NCI-H226 (cell line): ENCODE measurements at regions not wholly inside any gene's neighbourhood (a gene's known extent, or its start where the extent isn't known, plus 50 kb on each side); places are given as distances from the start of the nearest gene placed in this dataset.

Source experiments
- DNase-seq: peaks from one replicate; pipeline ENCODE4 v3.0.0-alpha.2; 2015

- no peak for DNase-seq
These were observed 627.1 kb upstream of the WWC1 start for GRCh38 chr5:167664222-167664804.

GRCh38 chr5:167665841-167666375 is 625.5 kb upstream of the WWC1 start:
- no peak for DNase-seq

- no peak for DNase-seq
These were observed 620.3 kb upstream of the WWC1 start for GRCh38 chr5:167671176-167671575.

DNA sequence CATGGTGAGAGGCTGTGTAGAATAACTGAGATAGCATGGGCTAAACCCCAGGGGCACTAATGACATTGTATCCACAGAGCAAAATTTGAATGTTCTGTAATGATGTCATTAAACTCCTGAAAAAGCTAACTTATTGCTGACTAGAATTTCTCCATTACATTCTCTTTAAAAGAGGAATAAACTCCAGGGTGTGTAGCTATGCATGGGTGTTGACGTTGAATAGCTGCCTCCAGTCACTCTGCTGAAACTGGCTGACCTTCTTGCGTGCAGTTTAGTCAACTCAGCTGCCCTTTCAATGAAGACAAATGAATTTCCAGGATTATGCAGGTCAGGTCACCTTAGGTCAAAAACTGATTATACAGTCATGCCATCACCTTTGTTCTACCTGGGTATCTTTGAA is 617.5 kb upstream of the WWC1 start:
- no peak for DNase-seq

GRCh38 chr5:167678481-167678880 is 613.0 kb upstream of the WWC1 start:
- DNase-seq: no peak

- DNase-seq: peak; percentile 47
These were observed 607.2 kb upstream of the WWC1 start for GRCh38 chr5:167684251-167684650.

GRCh38 chr5:167688341-167689130 is 602.9 kb upstream of the WWC1 start:
- DNase-seq: no peak

GRCh38 chr5:167694325-167695147 is 596.9 kb upstream of the WWC1 start:
- no peak for DNase-seq

GRCh38 chr5:167696558-167697314 is 594.7 kb upstream of the WWC1 start:
- DNase-seq: no peak

GRCh38 chr5:167699432-167699831 is 592.0 kb upstream of the WWC1 start:
- peak; percentile 99 for DNase-seq

GRCh38 chr5:167701051-167701450 is 590.4 kb upstream of the WWC1 start:
- DNase-seq: no peak

- no peak for DNase-seq
These were observed 589.4 kb upstream of the WWC1 start for GRCh38 chr5:167702014-167702413.

GRCh38 chr5:167708449-167708848 is 583.0 kb upstream of the WWC1 start:
- peak; percentile 35 for DNase-seq

DNA sequence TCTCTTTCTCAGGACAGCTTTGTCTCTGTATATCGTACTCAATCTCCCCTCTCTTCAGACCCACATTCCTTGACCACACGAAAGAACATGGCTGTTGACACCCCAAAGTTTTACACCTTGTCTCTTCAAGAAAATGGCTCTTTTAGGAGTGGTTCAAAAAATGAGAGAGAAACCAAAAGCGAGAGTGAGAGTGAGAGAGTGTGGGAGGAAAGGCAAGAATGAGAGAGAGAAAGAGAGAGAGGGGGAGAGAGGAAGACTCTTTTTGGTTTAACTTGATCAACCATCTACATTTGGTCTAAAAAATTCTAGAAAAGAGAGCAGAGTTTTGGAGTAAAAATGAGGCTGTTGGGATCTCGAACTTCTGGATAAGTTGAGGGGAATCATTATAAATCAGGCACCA is 581.8 kb upstream of the WWC1 start:
- DNase-seq: no peak

DNA sequence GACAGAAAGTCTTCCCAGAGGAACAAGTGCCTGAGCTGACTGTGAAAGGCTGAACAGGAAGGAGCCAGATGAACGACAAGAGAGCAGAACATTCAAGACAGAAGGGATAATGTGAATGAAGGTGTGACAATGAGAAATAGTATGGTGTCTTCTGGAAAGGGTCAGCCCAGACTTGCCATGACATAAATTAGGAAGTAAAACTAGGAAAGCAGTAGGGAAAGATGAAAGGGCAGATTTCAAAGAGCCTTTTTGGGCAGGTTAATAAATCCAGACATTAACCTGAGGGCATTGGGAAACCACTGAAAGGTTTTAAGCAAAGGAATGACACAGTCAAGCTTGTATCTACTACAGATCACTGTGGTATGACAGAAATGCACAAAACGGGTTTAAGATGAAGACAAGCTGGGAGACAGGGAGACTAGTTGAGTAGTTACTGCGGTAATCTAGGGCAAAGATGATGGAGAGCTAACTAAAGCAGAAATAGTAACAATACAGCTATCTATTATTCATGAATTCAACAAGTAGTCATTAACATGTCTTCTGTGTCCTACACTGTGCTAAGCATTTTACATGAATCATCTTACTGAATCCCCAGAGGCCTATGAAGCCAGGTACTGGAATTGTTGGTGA is 580.9 kb upstream of the WWC1 start:
- no peak for DNase-seq

- DNase-seq: no peak
These were observed 578.4 kb upstream of the WWC1 start for GRCh38 chr5:167712986-167713585.

DNA sequence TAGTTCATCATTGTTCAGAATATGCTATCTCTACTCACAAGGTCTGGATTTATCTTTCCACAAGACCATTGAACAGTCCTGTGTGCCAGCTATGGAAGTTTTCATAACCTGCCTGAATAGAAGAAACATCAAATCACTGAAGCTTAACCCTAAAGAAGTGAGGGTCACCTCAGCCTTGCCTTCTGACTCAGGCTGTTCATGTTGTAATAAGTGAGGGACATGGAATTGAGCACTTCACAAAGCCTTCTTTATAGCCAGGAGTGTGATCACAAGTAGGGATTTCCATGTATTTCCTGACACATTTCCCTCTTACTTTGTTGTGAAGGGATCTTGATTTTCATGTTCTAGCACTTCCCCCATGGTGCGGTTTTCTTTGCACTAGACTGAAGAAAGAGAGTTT is 577.5 kb upstream of the WWC1 start:
- no peak for DNase-seq

- no peak for DNase-seq
These were observed 575.2 kb upstream of the WWC1 start for GRCh38 chr5:167716126-167716775.

- DNase-seq: no peak
These were observed 571.2 kb upstream of the WWC1 start for GRCh38 chr5:167720259-167720658.

- DNase-seq: no peak
These were observed 570.7 kb upstream of the WWC1 start for GRCh38 chr5:167720676-167721260.

DNA sequence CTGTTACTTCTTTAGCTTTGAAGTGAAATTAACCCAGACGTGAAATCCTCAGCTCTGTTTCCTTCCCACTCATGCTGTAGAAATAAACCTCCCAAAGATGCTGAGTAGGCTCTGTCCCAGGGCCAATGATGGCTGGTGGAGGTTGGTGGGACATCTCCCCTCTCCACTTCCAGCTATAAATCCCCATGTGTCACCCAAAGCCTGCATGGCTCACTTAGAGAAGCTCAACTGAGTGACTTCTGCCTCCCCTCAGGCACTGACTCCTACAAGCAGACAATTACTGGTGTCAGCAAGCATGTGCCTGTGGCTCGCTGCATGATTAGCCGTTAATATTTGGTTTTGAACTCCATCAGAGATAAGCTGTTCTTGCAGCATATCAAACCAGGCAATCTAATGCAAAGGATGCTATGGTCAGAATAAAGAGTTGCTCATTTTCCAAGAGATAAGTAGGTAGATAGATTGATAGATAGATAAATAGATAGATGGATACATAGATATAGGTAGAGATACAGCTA is 569.5 kb upstream of the WWC1 start:
- DNase-seq: no peak
